H9 (cell line): ENCODE measurements at regions not wholly inside any gene's neighbourhood (a gene's known extent, or its start where the extent isn't known, plus 50 kb on each side); places are given as distances from the start of the nearest gene placed in this dataset.

Experiments
- DNase-seq: peaks from one replicate; pipeline ENCODE4 v3.0.0-alpha.2; 2017
- H2AFZ ChIP-seq: one replicate; pipeline ENCODE4 v1.6.1; 2013; ENCODE audit warnings: mild to moderate bottlenecking, low read length, control low read depth, moderate library complexity
- H2AK5ac ChIP-seq: 2 replicates; pipeline ENCODE4 v1.6.1; 2013; ENCODE audit warnings: low read length, control low read depth, mixed read lengths; ENCODE audit not compliant: insufficient read length
- H2BK120ac ChIP-seq: one replicate; pipeline ENCODE4 v1.6.1; 2013; ENCODE audit warnings: low read depth, mild to moderate bottlenecking, low read length, control low read depth, inconsistent platforms; ENCODE audit not compliant: poor library complexity, severe bottlenecking
- H2BK12ac ChIP-seq: 2 replicates; pipeline ENCODE4 v1.6.1; 2013; ENCODE audit warnings: low read length, control low read depth, mixed read lengths, low read depth; ENCODE audit not compliant: insufficient read length
- H2BK15ac ChIP-seq: 2 replicates; pipeline ENCODE4 v1.6.1; 2013; ENCODE audit warnings: low read depth, low read length, control low read depth
- H2BK20ac ChIP-seq: one replicate; pipeline ENCODE4 v1.6.1; 2013; ENCODE audit warnings: low read depth, mild to moderate bottlenecking, low read length, control low read depth, inconsistent platforms; ENCODE audit not compliant: poor library complexity, severe bottlenecking
- H2BK5ac ChIP-seq: 2 replicates; pipeline ENCODE4 v1.6.1; 2013; ENCODE audit warnings: low read length, control low read depth, mixed read lengths; ENCODE audit not compliant: insufficient read length
- H3K14ac ChIP-seq: 2 replicates; pipeline ENCODE4 v1.6.1; 2013; ENCODE audit warnings: low read length, control low read depth; ENCODE audit not compliant: insufficient read depth
- H3K18ac ChIP-seq: 2 replicates; pipeline ENCODE4 v1.6.1; 2013; ENCODE audit warnings: low read depth, mild to moderate bottlenecking, mixed read lengths, low read length, control low read depth; ENCODE audit not compliant: insufficient read length
- H3K23ac ChIP-seq: 2 replicates; pipeline ENCODE4 v1.6.1; 2013; ENCODE audit warnings: low read length, control low read depth, mixed read lengths, low read depth; ENCODE audit not compliant: insufficient read length
- H3K23me2 ChIP-seq: 2 replicates; pipeline ENCODE4 v1.6.1; 2013; ENCODE audit warnings: low read depth, mild to moderate bottlenecking, mixed read lengths, low read length, control low read depth; ENCODE audit not compliant: insufficient read length, poor library complexity, severe bottlenecking
- H3K27ac ChIP-seq: 2 replicates; pipeline ENCODE4 v1.5.1; 2013; ENCODE audit warnings: low read length, control low read depth, mixed read lengths, low read depth; ENCODE audit not compliant: insufficient read length
- H3K27me3 ChIP-seq: 2 replicates; pipeline ENCODE4 v1.6.1; 2013; ENCODE audit warnings: low read length, control low read depth, inconsistent platforms; ENCODE audit not compliant: insufficient read depth
- H3K4ac ChIP-seq: 2 replicates; pipeline ENCODE4 v1.6.1; 2013; ENCODE audit warnings: low read depth, mild to moderate bottlenecking, control low read depth, inconsistent platforms, low read length, moderate library complexity
- H3K4me1 ChIP-seq: 2 replicates; pipeline ENCODE4 v1.6.1; 2013; ENCODE audit warnings: low read length, control low read depth, inconsistent platforms; ENCODE audit not compliant: insufficient read depth
- H3K4me2 ChIP-seq: 2 replicates; pipeline ENCODE4 v1.6.1; 2013; ENCODE audit warnings: low read length, control low read depth, mixed read lengths; ENCODE audit not compliant: insufficient read length, insufficient read depth
- H3K56ac ChIP-seq: 2 replicates; pipeline ENCODE4 v1.6.1; 2013; ENCODE audit warnings: low read depth, mild to moderate bottlenecking, mixed read lengths, low read length, control low read depth; ENCODE audit not compliant: insufficient read length
- H3K79me1 ChIP-seq: 2 replicates; pipeline ENCODE4 v1.6.1; 2013; ENCODE audit warnings: low read depth, mild to moderate bottlenecking, moderate library complexity, low read length, control low read depth, inconsistent platforms; ENCODE audit not compliant: insufficient read depth, poor library complexity, severe bottlenecking
- H3K79me2 ChIP-seq: 2 replicates; pipeline ENCODE4 v1.6.1; 2013; ENCODE audit warnings: low read length, control low read depth, inconsistent platforms; ENCODE audit not compliant: insufficient read depth
- H3K9ac ChIP-seq: 2 replicates; pipeline ENCODE4 v1.6.1; 2013; ENCODE audit warnings: low read length, control low read depth, mixed read lengths; ENCODE audit not compliant: insufficient read length; ENCODE audit errors: extremely low read depth
- H3K9me3 ChIP-seq: one replicate; pipeline ENCODE4 v1.6.1; 2013; ENCODE audit warnings: low read depth, low read length, inconsistent platforms; ENCODE audit not compliant: control insufficient read depth
- H3T11ph ChIP-seq: one replicate; pipeline ENCODE4 v1.6.1; 2013; ENCODE audit warnings: mild to moderate bottlenecking, low read length, control low read depth, inconsistent platforms
- H4K20me1 ChIP-seq: one replicate; pipeline ENCODE4 v1.6.1; 2013; ENCODE audit not compliant: control insufficient read depth, insufficient read length, insufficient read depth
- H4K5ac ChIP-seq: 2 replicates; pipeline ENCODE4 v1.6.1; 2013; ENCODE audit warnings: low read depth, mild to moderate bottlenecking, mixed read lengths, low read length, control low read depth; ENCODE audit not compliant: insufficient read length
- H4K8ac ChIP-seq: replicated peaks from 2 replicates; pipeline ENCODE4 v1.6.1; 2013; ENCODE audit warnings: low read length, control low read depth, mixed read lengths, low read depth; ENCODE audit not compliant: insufficient read length
- H4K91ac ChIP-seq: 2 replicates; pipeline ENCODE4 v1.6.1; 2013; ENCODE audit warnings: low read depth, mild to moderate bottlenecking, moderate library complexity, mixed read lengths, low read length, control low read depth; ENCODE audit not compliant: insufficient read length
- H3K27ac Mint-ChIP-seq, 3 experiments: 2 replicates in 2 of 3; 3 replicates in 1 of 3; pipeline ENCODE4 v1.8.0; 2020 to 2021; ENCODE audit warnings: mixed read lengths in 3 of 3, mild to moderate bottlenecking in 1 of 3, moderate library complexity in 1 of 3
- H3K27me3 Mint-ChIP-seq: 2 replicates; pipeline ENCODE4 v1.8.0; 2021; ENCODE audit warnings: low read depth, mild to moderate bottlenecking, moderate library complexity, mixed read lengths
- H3K36me3 Mint-ChIP-seq, 3 experiments: 2 replicates in 2 of 3; 3 replicates in 1 of 3; pipeline ENCODE4 v1.8.0; 2020 to 2021; ENCODE audit warnings: low read depth in 3 of 3, mixed read lengths in 3 of 3; ENCODE audit not compliant: insufficient read depth in 1 of 3
- H3K4me1 Mint-ChIP-seq, 2 experiments: 2 replicates each; pipeline ENCODE4 v1.8.0; 2020; ENCODE audit warnings: mixed read lengths in 2 of 2
- H3K4me3 Mint-ChIP-seq, 2 experiments: 2 replicates in 1 of 2; 3 replicates in 1 of 2; pipeline ENCODE4 v1.8.0; 2020 to 2021; ENCODE audit warnings: mild to moderate bottlenecking in 2 of 2, mixed read lengths in 2 of 2, moderate library complexity in 1 of 2
- H3K9me3 Mint-ChIP-seq, 2 experiments: 2 replicates in 1 of 2; 3 replicates in 1 of 2; pipeline ENCODE4 v1.8.0; 2020; ENCODE audit warnings: mild to moderate bottlenecking in 2 of 2, mixed read lengths in 2 of 2, moderate library complexity in 1 of 2
- WGBS: extraction: QIAGEN DNeasy Blood & Tissue Kit; methylation state at CpG from one replicate; pipeline ENCODE4 v1.1.7; 2013; ENCODE audit warnings: missing lambda C conversion rate, low lambda C conversion rate, mixed read lengths; ENCODE audit not compliant: insufficient read length; ENCODE audit errors: extremely low coverage; 5-methylcytosine and 5-hydroxymethylcytosine counted together
- TF ChIP-seq, protein P1 (sequence below): fragments of 200-600 bp; sonication (generic); conservative IDR thresholded peaks from 3 replicates; pipeline ENCODE4 v1.8.0; 2021; ENCODE audit warnings: antibody characterized with exemption, mild to moderate bottlenecking

DNA sequence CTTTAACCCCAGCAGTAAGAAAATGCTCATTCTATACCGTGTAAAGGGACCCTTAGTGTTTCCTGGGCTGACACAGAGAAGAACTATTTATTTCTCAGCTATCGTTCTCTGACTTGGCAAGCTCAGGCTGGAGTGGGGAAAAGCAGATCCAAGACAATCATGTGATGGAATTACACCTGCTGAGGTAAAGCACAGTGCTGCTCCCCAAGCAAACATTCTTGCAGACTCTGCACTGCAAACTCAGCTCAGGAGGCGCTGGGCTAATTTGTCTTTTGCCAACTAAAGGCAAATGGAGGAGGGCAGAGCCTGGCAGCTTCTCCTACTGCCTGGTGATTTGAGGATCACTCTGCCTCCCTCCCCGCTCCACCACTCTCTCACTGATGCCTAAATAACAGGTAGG, 57.8 kb upstream of the FUT8 start:
- H3K36me3 Mint-ChIP-seq, result no peaks in the 10 kb centered on the region

More for the DNA sequence above, 57.8 kb upstream of the FUT8 start:
- H3K4ac ChIP-seq, result no peak overlapping the region
- H3T11ph ChIP-seq, result no peak overlapping the region
- no peak overlapping the region for H3K9ac ChIP-seq
- no peak overlapping the region for H3K27ac ChIP-seq
- no peak overlapping the region for H2BK15ac ChIP-seq
- H2BK120ac ChIP-seq, result no peak overlapping the region
- TF ChIP-seq, protein P1, sequence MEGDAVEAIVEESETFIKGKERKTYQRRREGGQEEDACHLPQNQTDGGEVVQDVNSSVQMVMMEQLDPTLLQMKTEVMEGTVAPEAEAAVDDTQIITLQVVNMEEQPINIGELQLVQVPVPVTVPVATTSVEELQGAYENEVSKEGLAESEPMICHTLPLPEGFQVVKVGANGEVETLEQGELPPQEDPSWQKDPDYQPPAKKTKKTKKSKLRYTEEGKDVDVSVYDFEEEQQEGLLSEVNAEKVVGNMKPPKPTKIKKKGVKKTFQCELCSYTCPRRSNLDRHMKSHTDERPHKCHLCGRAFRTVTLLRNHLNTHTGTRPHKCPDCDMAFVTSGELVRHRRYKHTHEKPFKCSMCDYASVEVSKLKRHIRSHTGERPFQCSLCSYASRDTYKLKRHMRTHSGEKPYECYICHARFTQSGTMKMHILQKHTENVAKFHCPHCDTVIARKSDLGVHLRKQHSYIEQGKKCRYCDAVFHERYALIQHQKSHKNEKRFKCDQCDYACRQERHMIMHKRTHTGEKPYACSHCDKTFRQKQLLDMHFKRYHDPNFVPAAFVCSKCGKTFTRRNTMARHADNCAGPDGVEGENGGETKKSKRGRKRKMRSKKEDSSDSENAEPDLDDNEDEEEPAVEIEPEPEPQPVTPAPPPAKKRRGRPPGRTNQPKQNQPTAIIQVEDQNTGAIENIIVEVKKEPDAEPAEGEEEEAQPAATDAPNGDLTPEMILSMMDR, result no peak
- no peak overlapping the region for H3K4me3 Mint-ChIP-seq
- no peak overlapping the region for H2BK12ac ChIP-seq
- H4K20me1 ChIP-seq, result no peaks in the 10 kb centered on the region
- no CpG with 5 or more reads among the region's 4 CpGs for WGBS
- no peak overlapping the region for H2AK5ac ChIP-seq
- H3K9me3 Mint-ChIP-seq, result no peaks in the 10 kb centered on the region
- H3K23me2 ChIP-seq, result no peaks in the 10 kb centered on the region
- H3K27me3 Mint-ChIP-seq, result peaks cover 12% of the 10 kb centered on the region; the same call in 1 of the 2 replicates
- H4K91ac ChIP-seq, result no peak overlapping the region
- no peak overlapping the region for H3K23ac ChIP-seq
- no peak overlapping the region for H2BK5ac ChIP-seq
- H3K9me3 ChIP-seq, result no peaks in the 10 kb centered on the region
- H3K4me1 ChIP-seq, result peaks cover 6% of the 10 kb centered on the region
- H3K56ac ChIP-seq, result no peak overlapping the region
- H4K5ac ChIP-seq, result no peak overlapping the region
- H3K14ac ChIP-seq, result no peak overlapping the region
- H3K27ac Mint-ChIP-seq, result peak overlapping the region in 2 of 3 experiments; percentile 81 to 92; a peak in 2 of 7 replicates
- DNase-seq, result no peak
- no peak overlapping the region for H3K4me2 ChIP-seq
- no peak overlapping the region for H3K18ac ChIP-seq
- H3K4me1 Mint-ChIP-seq, result peaks cover 16 to 20% of the 10 kb centered on the region in 2 experiments
- H4K8ac ChIP-seq, result no peak overlapping the region
- H3K79me2 ChIP-seq, result no peaks in the 10 kb centered on the region
- H3K79me1 ChIP-seq, result no peaks in the 10 kb centered on the region
- no peak overlapping the region for H2AFZ ChIP-seq
- no peak overlapping the region for H2BK20ac ChIP-seq
- no peaks in the 10 kb centered on the region for H3K27me3 ChIP-seq
